ENCODE measurements at regions not wholly inside any gene's neighbourhood (a gene's known extent, or its start where the extent isn't known, plus 50 kb on each side); places are given as distances from the start of the nearest gene placed in this dataset.

DNA sequence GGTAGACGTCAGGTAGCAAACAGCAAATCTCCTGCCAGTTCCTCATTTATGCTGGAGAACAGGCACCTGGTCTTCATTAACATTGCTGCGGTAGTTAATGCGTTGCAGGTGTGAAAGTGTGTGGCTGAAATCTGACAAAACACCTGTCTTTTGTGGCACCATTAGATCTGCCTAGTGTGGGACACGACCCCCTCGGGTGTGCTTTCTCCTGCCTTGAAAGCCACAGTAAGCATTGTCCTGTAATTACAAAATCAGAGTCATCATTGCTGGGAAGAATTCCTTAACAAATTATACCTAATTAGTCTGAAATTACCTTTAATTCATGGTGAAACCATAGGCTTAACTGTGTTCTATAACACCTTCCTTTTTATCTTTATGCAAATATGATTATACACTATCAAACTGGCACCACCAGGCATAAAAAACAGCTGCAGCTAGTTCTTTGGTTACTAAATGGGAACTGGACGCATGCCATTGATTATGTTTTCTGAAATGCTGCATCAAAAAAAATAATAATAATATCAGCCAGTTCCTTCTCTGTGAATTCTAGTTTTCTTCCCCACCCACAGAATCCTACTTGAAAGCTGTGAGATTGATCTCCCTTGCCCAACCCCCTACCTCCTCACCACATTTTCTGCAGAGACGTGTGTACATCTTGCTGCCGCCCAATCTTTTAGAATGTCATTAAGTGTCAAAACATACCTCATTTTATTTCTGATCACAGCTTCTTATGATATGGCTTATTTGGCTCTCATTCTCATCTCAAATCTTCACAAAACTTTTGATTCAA is 374.0 kb downstream of the NFIB start:
- H3K36me3 ChIP-seq (ENCODE audit: control insufficient read depth in 2 of 2, extremely low read depth in 1 of 2, insufficient read depth in 2 of 2, low read length in 2 of 2), result no peaks in the 10 kb centered on the region
- no peak for TF ChIP-seq EZH2 (IDR thresholded peaks at IDR 0.05; ENCODE audit: low read length)
- TF ChIP-seq, protein P1, sequence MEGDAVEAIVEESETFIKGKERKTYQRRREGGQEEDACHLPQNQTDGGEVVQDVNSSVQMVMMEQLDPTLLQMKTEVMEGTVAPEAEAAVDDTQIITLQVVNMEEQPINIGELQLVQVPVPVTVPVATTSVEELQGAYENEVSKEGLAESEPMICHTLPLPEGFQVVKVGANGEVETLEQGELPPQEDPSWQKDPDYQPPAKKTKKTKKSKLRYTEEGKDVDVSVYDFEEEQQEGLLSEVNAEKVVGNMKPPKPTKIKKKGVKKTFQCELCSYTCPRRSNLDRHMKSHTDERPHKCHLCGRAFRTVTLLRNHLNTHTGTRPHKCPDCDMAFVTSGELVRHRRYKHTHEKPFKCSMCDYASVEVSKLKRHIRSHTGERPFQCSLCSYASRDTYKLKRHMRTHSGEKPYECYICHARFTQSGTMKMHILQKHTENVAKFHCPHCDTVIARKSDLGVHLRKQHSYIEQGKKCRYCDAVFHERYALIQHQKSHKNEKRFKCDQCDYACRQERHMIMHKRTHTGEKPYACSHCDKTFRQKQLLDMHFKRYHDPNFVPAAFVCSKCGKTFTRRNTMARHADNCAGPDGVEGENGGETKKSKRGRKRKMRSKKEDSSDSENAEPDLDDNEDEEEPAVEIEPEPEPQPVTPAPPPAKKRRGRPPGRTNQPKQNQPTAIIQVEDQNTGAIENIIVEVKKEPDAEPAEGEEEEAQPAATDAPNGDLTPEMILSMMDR (optimal IDR thresholded peaks at IDR 0.05 in 1 of 3, IDR thresholded peaks at IDR 0.05 in 1 of 3, conservative IDR thresholded peaks at IDR 0.05 in 1 of 3; ENCODE audit: extremely low read depth in 1 of 3, insufficient read depth in 2 of 3, low read length in 3 of 3), result no peak
- peaks cover 20% of the 10 kb centered on the region for H3K4me1 ChIP-seq (ENCODE audit: control insufficient read depth, extremely low read depth, insufficient read depth, low read length)
- H3K9me3 ChIP-seq (ENCODE audit: control insufficient read depth, low read depth, low read length), result no peaks in the 10 kb centered on the region
- H2AFZ ChIP-seq (ENCODE audit: control insufficient read depth, low read length), result no peak overlapping the region
- DNase-seq (ENCODE audit: low read depth, low spot score), result no peak
- dilution Hi-C loops (cut with MboI; ENCODE audit: extremely low pct_ligation_motif_present, low sequenced_read_pairs), result no loop called here
- H3K9ac ChIP-seq (ENCODE audit: control insufficient read depth, extremely low read depth, insufficient read depth, low read length), result no peak overlapping the region
- H4K20me1 ChIP-seq (ENCODE audit: control insufficient read depth, extremely low read depth, insufficient read depth, low read length), result no peaks in the 10 kb centered on the region
- no peaks in the 10 kb centered on the region for H3K9me1 ChIP-seq (ENCODE audit: control insufficient read depth, extremely low read depth, insufficient read depth, low read length)
- no peak overlapping the region for H3K4me2 ChIP-seq (ENCODE audit: control insufficient read depth, extremely low read depth, insufficient read depth, low read depth, low read length)
- FAIRE-seq, result peak; percentile 64
- H3K27ac ChIP-seq (ENCODE audit: control insufficient read depth, insufficient read depth, low read length), result no peak overlapping the region
- no peak overlapping the region for H3K4me3 ChIP-seq (ENCODE audit: control insufficient read depth in 2 of 3, extremely low read depth in 1 of 3, insufficient read depth in 2 of 3, low read depth in 1 of 3, low read length in 3 of 3)
- H3K27me3 ChIP-seq (ENCODE audit: control insufficient read depth, extremely low read depth, insufficient read depth, low read length), result no peaks in the 10 kb centered on the region
- H3K79me2 ChIP-seq (ENCODE audit: control insufficient read depth, insufficient read depth, low read length), result no peaks in the 10 kb centered on the region

- H3K9ac ChIP-seq (ENCODE audit: control insufficient read depth, extremely low read depth, insufficient read depth, low read length), result no peak overlapping the region
- no peaks in the 10 kb centered on the region for H3K27me3 ChIP-seq (ENCODE audit: control insufficient read depth, extremely low read depth, insufficient read depth, low read length)
- H2AFZ ChIP-seq (ENCODE audit: control insufficient read depth, low read length), result no peak overlapping the region
- H3K4me2 ChIP-seq (ENCODE audit: control insufficient read depth, extremely low read depth, insufficient read depth, low read depth, low read length), result no peak overlapping the region
- FAIRE-seq (peak; percentile 57), DNase-seq (ENCODE audit: low read depth, low spot score) (no peak)
- H4K20me1 ChIP-seq (ENCODE audit: control insufficient read depth, extremely low read depth, insufficient read depth, low read length), result no peaks in the 10 kb centered on the region
- H3K36me3 ChIP-seq (ENCODE audit: control insufficient read depth in 2 of 2, extremely low read depth in 1 of 2, insufficient read depth in 2 of 2, low read length in 2 of 2), result no peaks in the 10 kb centered on the region
- dilution Hi-C loops (cut with MboI; ENCODE audit: extremely low pct_ligation_motif_present, low sequenced_read_pairs), result no loop called here
- H3K27ac ChIP-seq (ENCODE audit: control insufficient read depth, insufficient read depth, low read length), result no peak overlapping the region
- H3K9me1 ChIP-seq (ENCODE audit: control insufficient read depth, extremely low read depth, insufficient read depth, low read length), result no peaks in the 10 kb centered on the region
- TF ChIP-seq, protein P1 (optimal IDR thresholded peaks at IDR 0.05 in 1 of 3, IDR thresholded peaks at IDR 0.05 in 1 of 3, conservative IDR thresholded peaks at IDR 0.05 in 1 of 3; ENCODE audit: extremely low read depth in 1 of 3, insufficient read depth in 2 of 3, low read length in 3 of 3), result no peak
- TF ChIP-seq EZH2 (IDR thresholded peaks at IDR 0.05; ENCODE audit: low read length), result no peak
- H3K4me3 ChIP-seq (ENCODE audit: control insufficient read depth in 2 of 3, extremely low read depth in 1 of 3, insufficient read depth in 2 of 3, low read depth in 1 of 3, low read length in 3 of 3), result no peak overlapping the region
- peaks cover 20% of the 10 kb centered on the region for H3K4me1 ChIP-seq (ENCODE audit: control insufficient read depth, extremely low read depth, insufficient read depth, low read length)
- no peaks in the 10 kb centered on the region for H3K9me3 ChIP-seq (ENCODE audit: control insufficient read depth, low read depth, low read length)
- no peaks in the 10 kb centered on the region for H3K79me2 ChIP-seq (ENCODE audit: control insufficient read depth, insufficient read depth, low read length)
These were observed 374.8 kb downstream of the NFIB start for GRCh38 chr9:13939134-13939533.

Measured in keratinocyte (primary cell).